Hypothalamus (tissue), 51 donors: ENCODE measurements at regions not wholly inside any gene's neighbourhood (a gene's known extent, or its start where the extent isn't known, plus 50 kb on each side); places are given as distances from the start of the nearest gene placed in this dataset.
"Not testable (repeated sequence)": the region's sequence is repeated elsewhere in the genome, so short reads cannot be mapped to it uniquely, and the experiment has no call there.

Source experiments
- DNase-seq, 51 donors: peaks; one replicate each; lab custom pipeline; 2025; lab: John Stamatoyannopoulos, UW

- DNase-seq: no peak
Measured at GRCh38 chr3:70743754-70744153, 431.3 kb upstream of the MDFIC2 start.

GRCh38 chr3:70742081-70742480, 429.6 kb upstream of the MDFIC2 start:
- no peak for DNase-seq

- DNase-seq: no peak
Measured at GRCh38 chr3:70740872-70741271, 428.4 kb upstream of the MDFIC2 start.

- DNase-seq: no peak
Measured at GRCh38 chr3:70740071-70740470, 427.6 kb upstream of the MDFIC2 start.

- DNase-seq: no peak
Measured at GRCh38 chr3:70738291-70738681, 425.8 kb upstream of the MDFIC2 start.

- DNase-seq: no peak
Measured at GRCh38 chr3:70737666-70738290, 425.3 kb upstream of the MDFIC2 start.

- DNase-seq: no peak
Measured at GRCh38 chr3:70736009-70736408, 423.6 kb upstream of the MDFIC2 start.

- no peak for DNase-seq
Measured at GRCh38 chr3:70734756-70735155, 422.3 kb upstream of the MDFIC2 start.

- no peak for DNase-seq
Measured at GRCh38 chr3:70731046-70731445, 418.6 kb upstream of the MDFIC2 start.

- DNase-seq: no peak
Measured at GRCh38 chr3:70729845-70730244, 417.4 kb upstream of the MDFIC2 start.

- DNase-seq: no peak
Measured at GRCh38 chr3:70728311-70728710, 415.9 kb upstream of the MDFIC2 start.

GRCh38 chr3:70726961-70727360, 414.5 kb upstream of the MDFIC2 start:
- no peak for DNase-seq

GRCh38 chr3:70726096-70726938, 413.9 kb upstream of the MDFIC2 start:
- DNase-seq: no peak

GRCh38 chr3:70722018-70722417, 409.6 kb upstream of the MDFIC2 start:
- DNase-seq: no peak

GRCh38 chr3:70716832-70717231, 404.4 kb upstream of the MDFIC2 start:
- no peak for DNase-seq

- DNase-seq: no peak
Measured at GRCh38 chr3:70712449-70713082, 400.1 kb upstream of the MDFIC2 start.

- DNase-seq: no peak
Measured at GRCh38 chr3:70703305-70704102, 391.1 kb upstream of the MDFIC2 start.

GRCh38 chr3:70702132-70702531, 389.7 kb upstream of the MDFIC2 start:
- DNase-seq: no peak

GRCh38 chr3:70684701-70685100, 372.3 kb upstream of the MDFIC2 start:
- DNase-seq: no peak

GRCh38 chr3:70675810-70676209, 363.4 kb upstream of the MDFIC2 start:
- DNase-seq: not testable (repeated sequence)
